ENCODE measurements at regions not wholly inside any gene's neighbourhood (a gene's known extent, or its start where the extent isn't known, plus 50 kb on each side); places are given as distances from the start of the nearest gene placed in this dataset.

GRCh38 chr12:91817517-91817916 is 328.1 kb downstream of the BTG1 start:
- TF ChIP-seq EP300 (IDR thresholded peaks at IDR 0.05; ENCODE audit: low read depth) (no peak), POLR2A (IDR thresholded peaks at IDR 0.05) (no peak), CTCF (IDR thresholded peaks at IDR 0.05) (no peak), POLR2AphosphoS5 (IDR thresholded peaks at IDR 0.05) (no peak)
- no peak overlapping the region for H3K4me3 ChIP-seq
- no peak overlapping the region for H3K27ac ChIP-seq
- DNase-seq = no peak
- no peaks in the 10 kb centered on the region for H3K27me3 ChIP-seq
- no peaks in the 10 kb centered on the region for H3K36me3 ChIP-seq
- intact Hi-C loops (cut with DNase I; ENCODE audit: low total_unique reads) (no loop called here), in situ Hi-C loops (cut with MboI; ENCODE audit: low pct_ligation_motif_present in 1 of 4, low pct_unique_long_range_greater_than_20kb in 1 of 4, low sequenced_read_pairs in 3 of 4) (loop anchor here in 3 of 4 donors (10.0 to 25.0 kb wide), 4 partner anchors 317 to 745 kb away; partner anchors contain the start of gene BTG1 (in 1 of the 3))
- H3K4me1 ChIP-seq = no peaks in the 10 kb centered on the region
- 56 to 71% methylated on average over 2 of the region's 2 CpGs for WGBS, 2 donors (ENCODE audit: low coverage in 1 of 2)
- no peaks in the 10 kb centered on the region for H3K9me3 ChIP-seq

GRCh38 chr12:91813701-91814100 is 331.9 kb downstream of the BTG1 start:
- TF ChIP-seq POLR2A (IDR thresholded peaks at IDR 0.05) (no peak), CTCF (IDR thresholded peaks at IDR 0.05) (no peak), POLR2AphosphoS5 (IDR thresholded peaks at IDR 0.05) (no peak), EP300 (IDR thresholded peaks at IDR 0.05; ENCODE audit: low read depth) (no peak)
- no peaks in the 10 kb centered on the region for H3K4me1 ChIP-seq
- intact Hi-C loops (cut with DNase I; ENCODE audit: low total_unique reads) (loop anchor here (2.0 to 5.0 kb wide), 3 partner anchors 84 to 329 kb away; no protein-coding TSS in a partner anchor), in situ Hi-C loops (cut with MboI; ENCODE audit: low pct_ligation_motif_present in 1 of 4, low pct_unique_long_range_greater_than_20kb in 1 of 4, low sequenced_read_pairs in 3 of 4) (loop anchor here in 3 of 4 donors (5.0 to 25.0 kb wide), 5 partner anchors 321 to 759 kb away; partner anchors contain the start of gene BTG1 (in 1 of the 3))
- no peak overlapping the region for H3K27ac ChIP-seq
- no peaks in the 10 kb centered on the region for H3K9me3 ChIP-seq
- DNase-seq = no peak
- H3K36me3 ChIP-seq = no peaks in the 10 kb centered on the region
- WGBS, 2 donors (ENCODE audit: low coverage in 1 of 2) = 89 to 100% methylated on average over 3 of the region's 3 CpGs
- H3K4me3 ChIP-seq = no peak overlapping the region
- H3K27me3 ChIP-seq = no peaks in the 10 kb centered on the region

GRCh38 chr12:91811481-91812287 is 334.0 kb downstream of the BTG1 start:
- WGBS, 2 donors (ENCODE audit: low coverage in 1 of 2) = 47 to 57% methylated on average over 4 to 5 of the region's 5 CpGs
- DNase-seq = peak; percentile 79
- in situ Hi-C loops (cut with MboI; ENCODE audit: low pct_ligation_motif_present in 1 of 4, low pct_unique_long_range_greater_than_20kb in 1 of 4, low sequenced_read_pairs in 3 of 4) = loop anchor here in 3 of 4 donors (5.0 to 25.0 kb wide), 5 partner anchors 323 to 761 kb away; partner anchors contain the start of gene BTG1 (in 1 of the 3)
- TF ChIP-seq POLR2AphosphoS5 (IDR thresholded peaks at IDR 0.05) (no peak), CTCF (IDR thresholded peaks at IDR 0.05) (peak; percentile 81 to 93 (median 85))
- H3K27ac ChIP-seq = no peak overlapping the region
- H3K4me1 ChIP-seq = no peaks in the 10 kb centered on the region
- no peaks in the 10 kb centered on the region for H3K36me3 ChIP-seq
- peaks cover 0 to 4% of the 10 kb centered on the region in 2 donors for H3K9me3 ChIP-seq
- intact Hi-C loops (cut with DNase I; ENCODE audit: low total_unique reads) = loop anchor here (2.0 to 5.0 kb wide), 4 partner anchors 86 to 761 kb away; no protein-coding TSS in a partner anchor
- H3K27me3 ChIP-seq = no peaks in the 10 kb centered on the region
- no peak overlapping the region for H3K4me3 ChIP-seq
